ENCODE measurements at regions not wholly inside any gene's neighbourhood (a gene's known extent, or its start where the extent isn't known, plus 50 kb on each side); places are given as distances from the start of the nearest gene placed in this dataset.

DNA sequence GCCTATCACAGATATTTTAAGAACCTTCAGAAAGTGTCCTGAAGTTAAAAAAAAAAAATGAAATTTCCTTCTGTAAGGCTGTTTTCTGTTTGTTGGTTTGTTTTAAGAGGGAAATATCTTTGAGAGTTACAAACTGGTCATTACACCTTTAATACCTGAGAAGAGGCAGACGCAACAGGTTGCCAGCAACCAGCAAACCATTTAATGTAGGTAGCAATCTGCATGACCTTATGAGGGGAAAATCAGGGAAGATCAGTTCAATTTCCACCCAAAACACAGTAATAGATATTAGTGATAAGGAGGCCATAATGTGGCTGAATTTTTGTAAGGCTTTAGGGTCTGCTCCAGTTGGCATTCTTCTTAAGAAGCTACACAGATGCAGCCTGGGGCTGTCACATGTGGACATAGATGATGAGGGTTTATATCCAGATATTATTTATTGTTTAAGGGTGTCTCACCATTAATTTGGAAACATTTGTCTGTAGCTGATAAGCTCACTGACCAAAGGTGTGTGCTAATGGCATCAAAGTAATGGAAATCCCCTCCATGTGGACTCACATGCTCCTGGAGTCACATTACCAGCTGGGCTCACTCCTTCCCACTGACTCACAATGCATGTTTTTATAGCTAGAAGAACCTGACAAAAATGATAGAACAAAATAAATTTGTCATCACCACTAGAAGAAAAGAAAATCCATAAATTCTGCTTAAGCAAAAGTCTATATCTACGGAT is 83.5 kb upstream of the DTNA start:
- TF ChIP-seq POLR2A (IDR thresholded peaks at IDR 0.05; ENCODE audit: low read length): no peak
- TF ChIP-seq GATA1 (IDR thresholded peaks at IDR 0.05; ENCODE audit: low read depth, low read length): no peak

Data from erythroblast (primary cell).